ENCODE measurements at regions not wholly inside any gene's neighbourhood (a gene's known extent, or its start where the extent isn't known, plus 50 kb on each side); places are given as distances from the start of the nearest gene placed in this dataset.

- no peak overlapping the region for H3K4me3 ChIP-seq (ENCODE audit: low read depth, low read length)
- TF ChIP-seq CTCF (conservative IDR thresholded peaks at IDR 0.05; ENCODE audit: low read depth, low read length) = no peak
- no peak for DNase-seq (ENCODE audit: low read depth)
Observed at GRCh38 chr16:7914748-7915147, 582.1 kb downstream of the RBFOX1 start.

GRCh38 chr16:7912132-7912531 is 579.5 kb downstream of the RBFOX1 start:
- no peak for TF ChIP-seq CTCF (conservative IDR thresholded peaks at IDR 0.05; ENCODE audit: low read depth, low read length)

GRCh38 chr16:7910116-7910515 is 577.5 kb downstream of the RBFOX1 start:
- H3K4me3 ChIP-seq (ENCODE audit: low read depth, low read length) = no peak overlapping the region
- DNase-seq (ENCODE audit: low read depth) = no peak
- no peak for TF ChIP-seq CTCF (conservative IDR thresholded peaks at IDR 0.05; ENCODE audit: low read depth, low read length)

More at GRCh38 chr16:7912132-7912531, 579.5 kb downstream of the RBFOX1 start:
- DNase-seq (ENCODE audit: low read depth) = no peak
- H3K4me3 ChIP-seq (ENCODE audit: low read depth, low read length) = no peak overlapping the region

GRCh38 chr16:7888411-7888810 is 555.8 kb downstream of the RBFOX1 start:
- DNase-seq (ENCODE audit: low read depth) = no peak
- no peak overlapping the region for H3K4me3 ChIP-seq (ENCODE audit: low read depth, low read length)
- TF ChIP-seq CTCF (conservative IDR thresholded peaks at IDR 0.05; ENCODE audit: low read depth, low read length) = no peak

- DNase-seq (ENCODE audit: low read depth) = no peak
- no peak for TF ChIP-seq CTCF (conservative IDR thresholded peaks at IDR 0.05; ENCODE audit: low read depth, low read length)
- H3K4me3 ChIP-seq (ENCODE audit: low read depth, low read length) = no peak overlapping the region
Observed at GRCh38 chr16:7887316-7887715, 554.7 kb downstream of the RBFOX1 start.

GRCh38 chr16:7871979-7872378 is 539.3 kb downstream of the RBFOX1 start:
- H3K4me3 ChIP-seq (ENCODE audit: low read depth, low read length) = no peak overlapping the region
- TF ChIP-seq CTCF (conservative IDR thresholded peaks at IDR 0.05; ENCODE audit: low read depth, low read length) = no peak
- no peak for DNase-seq (ENCODE audit: low read depth)

GRCh38 chr16:7871371-7871770 is 538.7 kb downstream of the RBFOX1 start:
- no peak for DNase-seq (ENCODE audit: low read depth)
- no peak overlapping the region for H3K4me3 ChIP-seq (ENCODE audit: low read depth, low read length)
- no peak for TF ChIP-seq CTCF (conservative IDR thresholded peaks at IDR 0.05; ENCODE audit: low read depth, low read length)

Measured in epithelial cell of proximal tubule (primary cell).